MM.1S (cell line): ENCODE measurements at regions not wholly inside any gene's neighbourhood (a gene's known extent, or its start where the extent isn't known, plus 50 kb on each side); places are given as distances from the start of the nearest gene placed in this dataset.

Experiments used
- DNase-seq: peaks from one replicate; pipeline ENCODE4 v3.0.0-alpha.2; 2015
- H2AFZ ChIP-seq: fragments of 300-600 bp; sonication (generic); 2 replicates; pipeline ENCODE4 v1.6.0; 2016; ENCODE audit warnings: antibody characterized with exemption, low read length
- H3F3A ChIP-seq: fragments of 300-600 bp; sonication (generic); 2 replicates; pipeline ENCODE4 v1.6.1; 2016; ENCODE audit warnings: mild to moderate bottlenecking, antibody characterized with exemption, low read length, moderate library complexity, mixed read lengths; ENCODE audit not compliant: insufficient read depth
- H3K27ac ChIP-seq: fragments of 300-600 bp; sonication (generic); 2 replicates; pipeline ENCODE4 v1.5.1; 2016; ENCODE audit warnings: mild to moderate bottlenecking, low read length
- H3K27me3 ChIP-seq: fragments of 300-600 bp; sonication (generic); replicated peaks from 2 replicates; pipeline ENCODE4 v1.6.0; 2016; ENCODE audit warnings: low read length; ENCODE audit not compliant: insufficient read depth
- H3K36me3 ChIP-seq: fragments of 300-600 bp; sonication (generic); replicated peaks from 2 replicates; pipeline ENCODE4 v1.6.1; 2016; ENCODE audit warnings: mild to moderate bottlenecking, low read length, mixed read lengths; ENCODE audit not compliant: insufficient read depth
- H3K4me1 ChIP-seq: fragments of 300-600 bp; sonication (generic); 2 replicates; pipeline ENCODE4 v1.6.1; 2016; ENCODE audit warnings: low read length, mixed read lengths
- H3K4me2 ChIP-seq: fragments of 300-600 bp; sonication (generic); 2 replicates; pipeline ENCODE4 v1.6.0; 2016; ENCODE audit warnings: low read depth, low read length
- H3K4me3 ChIP-seq: fragments of 300-600 bp; sonication (generic); 2 replicates; pipeline ENCODE4 v1.5.1; 2016; ENCODE audit warnings: low read length, mixed read lengths
- H3K79me2 ChIP-seq: fragments of 300-600 bp; sonication (generic); 2 replicates; pipeline ENCODE4 v1.6.1; 2016; ENCODE audit warnings: mixed run types, low read length, mixed read lengths
- H3K9ac ChIP-seq: fragments of 300-600 bp; sonication (generic); 2 replicates; pipeline ENCODE4 v1.6.1; 2016; ENCODE audit warnings: low read length, mixed read lengths
- H3K9me2 ChIP-seq: fragments of 300-600 bp; sonication (generic); replicated peaks from 2 replicates; pipeline ENCODE4 v1.6.1; 2016; ENCODE audit warnings: mild to moderate bottlenecking, low read length, mixed read lengths; ENCODE audit not compliant: insufficient read depth
- H3K9me3 ChIP-seq: fragments of 300-600 bp; sonication (generic); replicated peaks from 2 replicates; pipeline ENCODE4 v1.6.1; 2016; ENCODE audit warnings: mild to moderate bottlenecking, low read length, mixed read lengths; ENCODE audit not compliant: insufficient read depth
- H4K20me1 ChIP-seq: fragments of 300-600 bp; sonication (generic); 2 replicates; pipeline ENCODE4 v1.6.1; 2016; ENCODE audit warnings: mild to moderate bottlenecking, low read length, moderate library complexity, mixed read lengths; ENCODE audit not compliant: insufficient read depth
- EZH2 ChIP-seq: fragments of 300-600 bp; sonication (generic); optimal IDR thresholded peaks from 2 replicates; pipeline ENCODE3; 2017; ENCODE audit warnings: low read depth, mild to moderate bottlenecking, antibody characterized with exemption, low read length, mixed read lengths
- EZH2phosphoT487 ChIP-seq: fragments of 300-600 bp; sonication (generic); IDR thresholded peaks from 2 replicates; pipeline ENCODE4 v1.6.1; 2018; ENCODE audit warnings: antibody characterized with exemption, low read length
- TF ChIP-seq, protein P1 (sequence below): fragments of 300-600 bp; sonication (generic); IDR thresholded peaks from 2 replicates; pipeline ENCODE4 v1.5.1; 2016; ENCODE audit warnings: antibody characterized with exemption, low read length, mixed read lengths

DNA sequence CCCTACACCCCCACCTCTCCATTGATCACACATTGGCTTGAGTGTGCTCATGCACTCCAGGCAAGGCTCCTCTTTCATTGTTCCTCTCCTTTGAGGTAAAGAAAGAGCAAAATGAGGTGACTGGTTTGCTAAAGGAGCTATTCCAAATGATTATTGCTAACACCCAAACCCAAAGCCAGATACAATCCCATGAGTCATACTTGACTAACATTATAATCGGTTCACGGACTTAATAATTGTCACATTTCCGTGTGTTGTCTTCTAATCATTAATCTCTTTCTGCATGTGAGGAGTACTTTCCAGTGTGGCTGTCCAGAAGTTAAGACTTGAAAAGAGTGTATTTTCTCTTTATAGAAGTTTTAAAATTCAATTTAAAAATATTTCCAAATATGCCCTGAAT lies 174.3 kb upstream of the SFRP2 start:
- no peaks in the 10 kb centered on the region for H3K4me1 ChIP-seq
- no peak overlapping the region for H3K4me2 ChIP-seq
- no peaks in the 10 kb centered on the region for H3F3A ChIP-seq
- no peak overlapping the region for H3K9ac ChIP-seq
- H3K27me3 ChIP-seq = no peaks in the 10 kb centered on the region
- no peaks in the 10 kb centered on the region for H3K9me2 ChIP-seq
- no peak for DNase-seq
- no peaks in the 10 kb centered on the region for H3K79me2 ChIP-seq
- H3K36me3 ChIP-seq = no peaks in the 10 kb centered on the region
- no peak overlapping the region for H2AFZ ChIP-seq
- H3K4me3 ChIP-seq = no peak overlapping the region
- no peak overlapping the region for H3K27ac ChIP-seq
- no peaks in the 10 kb centered on the region for H4K20me1 ChIP-seq
- H3K9me3 ChIP-seq = no peaks in the 10 kb centered on the region
- TF ChIP-seq, protein P1, sequence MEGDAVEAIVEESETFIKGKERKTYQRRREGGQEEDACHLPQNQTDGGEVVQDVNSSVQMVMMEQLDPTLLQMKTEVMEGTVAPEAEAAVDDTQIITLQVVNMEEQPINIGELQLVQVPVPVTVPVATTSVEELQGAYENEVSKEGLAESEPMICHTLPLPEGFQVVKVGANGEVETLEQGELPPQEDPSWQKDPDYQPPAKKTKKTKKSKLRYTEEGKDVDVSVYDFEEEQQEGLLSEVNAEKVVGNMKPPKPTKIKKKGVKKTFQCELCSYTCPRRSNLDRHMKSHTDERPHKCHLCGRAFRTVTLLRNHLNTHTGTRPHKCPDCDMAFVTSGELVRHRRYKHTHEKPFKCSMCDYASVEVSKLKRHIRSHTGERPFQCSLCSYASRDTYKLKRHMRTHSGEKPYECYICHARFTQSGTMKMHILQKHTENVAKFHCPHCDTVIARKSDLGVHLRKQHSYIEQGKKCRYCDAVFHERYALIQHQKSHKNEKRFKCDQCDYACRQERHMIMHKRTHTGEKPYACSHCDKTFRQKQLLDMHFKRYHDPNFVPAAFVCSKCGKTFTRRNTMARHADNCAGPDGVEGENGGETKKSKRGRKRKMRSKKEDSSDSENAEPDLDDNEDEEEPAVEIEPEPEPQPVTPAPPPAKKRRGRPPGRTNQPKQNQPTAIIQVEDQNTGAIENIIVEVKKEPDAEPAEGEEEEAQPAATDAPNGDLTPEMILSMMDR = no peak
- TF ChIP-seq EZH2 = no peak
- no peak for TF ChIP-seq EZH2phosphoT487

GRCh38 chr4:153962311-153963039 lies 173.6 kb upstream of the SFRP2 start:
- Histone ChIP-seq H3K27me3 (no peaks in the 10 kb centered on the region), H3K4me2 (no peak overlapping the region), H3F3A (no peaks in the 10 kb centered on the region), H3K79me2 (no peaks in the 10 kb centered on the region), H3K27ac (no peak overlapping the region), H3K36me3 (no peaks in the 10 kb centered on the region), H3K9ac (no peak overlapping the region), H4K20me1 (no peaks in the 10 kb centered on the region), H3K4me1 (no peaks in the 10 kb centered on the region), H3K9me3 (no peaks in the 10 kb centered on the region), H2AFZ (no peak overlapping the region), H3K4me3 (no peak overlapping the region), H3K9me2 (no peaks in the 10 kb centered on the region)
- TF ChIP-seq, protein P1 = no peak
- TF ChIP-seq EZH2phosphoT487 (no peak), EZH2 (no peak)
- DNase-seq = no peak

GRCh38 chr4:153955327-153955726 lies 166.4 kb upstream of the SFRP2 start:
- TF ChIP-seq EZH2phosphoT487 (no peak), EZH2 (no peak)
- TF ChIP-seq, protein P1 = no peak
- Histone ChIP-seq H3K9me3 (no peaks in the 10 kb centered on the region), H3K9me2 (no peaks in the 10 kb centered on the region)

More at GRCh38 chr4:153955327-153955726, 166.4 kb upstream of the SFRP2 start:
- Histone ChIP-seq H3K4me3 (no peak overlapping the region), H3K9ac (no peak overlapping the region), H3F3A (peaks cover 7% of the 10 kb centered on the region), H3K27ac (no peak overlapping the region), H3K27me3 (no peaks in the 10 kb centered on the region), H3K4me2 (no peak overlapping the region), H3K36me3 (no peaks in the 10 kb centered on the region), H3K4me1 (peaks cover 7% of the 10 kb centered on the region), H2AFZ (no peak overlapping the region), H4K20me1 (no peaks in the 10 kb centered on the region), H3K79me2 (no peaks in the 10 kb centered on the region)
- no peak for DNase-seq
